ENCODE measurements at regions not wholly inside any gene's neighbourhood (a gene's known extent, or its start where the extent isn't known, plus 50 kb on each side); places are given as distances from the start of the nearest gene placed in this dataset.

DNA sequence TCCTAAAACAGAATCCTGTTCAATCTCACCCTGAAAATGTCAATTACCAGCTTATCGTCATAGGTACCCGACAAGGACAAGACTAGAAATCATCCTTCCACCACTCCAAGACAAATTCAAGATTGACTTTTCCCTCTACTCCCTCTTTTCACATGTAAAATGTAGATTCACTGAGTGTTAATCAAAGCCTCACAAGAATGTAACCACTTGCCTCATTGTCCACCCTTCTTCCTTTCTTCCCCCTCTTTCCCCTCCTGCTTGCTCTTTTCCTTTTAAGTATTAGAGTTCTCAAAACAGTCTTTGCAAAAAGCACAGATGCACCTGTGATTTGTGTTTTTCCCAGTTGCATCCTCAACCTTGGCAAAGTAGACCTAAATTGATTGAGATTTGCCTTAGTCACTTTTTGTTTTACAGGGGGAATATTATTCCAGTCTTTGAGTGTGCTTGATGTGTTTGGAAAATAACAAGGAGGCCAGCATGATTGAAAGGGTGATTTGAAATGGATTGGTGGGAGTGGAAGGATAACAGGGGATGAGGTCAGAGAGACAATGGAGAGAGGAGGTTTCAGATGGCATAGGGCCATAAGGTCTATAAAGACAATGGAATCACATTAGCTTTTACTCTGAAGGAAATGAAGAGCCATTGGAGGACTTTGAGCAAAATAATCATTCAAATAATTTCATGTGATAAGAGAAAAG, 231.3 kb upstream of the TYRP1 start:
- no peak for DNase-seq

DNA sequence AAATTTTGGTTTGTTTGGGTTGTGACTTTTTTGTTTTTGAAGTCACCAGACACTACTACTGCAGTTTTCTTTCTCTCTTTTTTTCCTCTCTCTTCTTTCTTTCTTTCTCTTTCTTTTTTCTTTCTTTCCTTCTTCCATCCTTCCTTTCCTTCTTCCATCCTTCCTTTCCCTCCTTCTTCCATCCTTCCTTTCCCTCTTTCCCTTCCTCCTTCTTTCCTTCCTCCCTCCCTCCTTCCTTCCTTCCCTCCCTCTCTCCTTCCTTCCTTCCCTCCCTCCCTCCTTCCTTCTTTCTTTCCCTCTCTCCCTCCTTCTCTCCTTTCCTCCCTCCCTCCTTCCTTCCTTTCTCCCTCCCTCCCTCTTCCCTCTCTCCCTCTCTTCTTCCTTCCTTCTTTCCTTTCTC, 230.3 kb upstream of the TYRP1 start:
- DNase-seq: no peak

DNA sequence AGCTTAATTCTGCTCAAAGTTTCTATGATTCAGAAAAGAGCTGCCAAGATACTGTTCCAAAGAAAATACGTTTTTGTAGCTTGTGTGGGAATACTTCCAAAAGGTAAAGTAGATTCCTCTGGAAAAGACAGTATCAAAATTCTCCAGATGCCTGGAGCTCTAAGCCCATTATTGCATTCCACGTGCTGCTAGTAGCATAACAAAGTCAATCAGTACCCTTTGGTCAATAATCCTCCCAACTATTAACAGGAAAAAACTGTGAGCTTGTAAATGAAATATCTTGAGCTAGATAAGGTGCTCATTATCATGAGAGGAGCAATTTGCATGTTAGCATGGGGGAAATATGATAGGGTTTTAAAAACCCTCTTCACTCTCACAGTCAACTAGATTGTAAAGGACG, 229.5 kb upstream of the TYRP1 start:
- no peak for DNase-seq

DNA sequence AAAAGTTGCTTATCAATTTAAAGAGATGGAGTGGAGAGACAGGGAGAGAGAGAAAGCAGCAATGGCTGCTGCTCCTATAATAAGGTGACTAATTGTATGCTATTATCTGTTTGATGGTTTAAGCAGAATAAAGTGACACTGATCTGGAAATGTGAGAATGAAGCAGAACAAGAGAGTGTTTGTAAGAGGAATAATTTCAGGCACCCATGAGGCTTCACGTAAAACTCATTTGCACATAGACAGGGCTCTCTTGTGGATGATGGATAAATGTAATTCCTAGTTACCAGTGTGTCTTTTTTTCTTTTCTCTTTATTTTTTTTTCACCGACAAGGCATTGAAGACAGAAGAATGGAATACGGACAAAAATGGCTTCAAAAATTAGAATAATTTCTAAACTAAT, 228.8 kb upstream of the TYRP1 start:
- no peak for DNase-seq

DNA sequence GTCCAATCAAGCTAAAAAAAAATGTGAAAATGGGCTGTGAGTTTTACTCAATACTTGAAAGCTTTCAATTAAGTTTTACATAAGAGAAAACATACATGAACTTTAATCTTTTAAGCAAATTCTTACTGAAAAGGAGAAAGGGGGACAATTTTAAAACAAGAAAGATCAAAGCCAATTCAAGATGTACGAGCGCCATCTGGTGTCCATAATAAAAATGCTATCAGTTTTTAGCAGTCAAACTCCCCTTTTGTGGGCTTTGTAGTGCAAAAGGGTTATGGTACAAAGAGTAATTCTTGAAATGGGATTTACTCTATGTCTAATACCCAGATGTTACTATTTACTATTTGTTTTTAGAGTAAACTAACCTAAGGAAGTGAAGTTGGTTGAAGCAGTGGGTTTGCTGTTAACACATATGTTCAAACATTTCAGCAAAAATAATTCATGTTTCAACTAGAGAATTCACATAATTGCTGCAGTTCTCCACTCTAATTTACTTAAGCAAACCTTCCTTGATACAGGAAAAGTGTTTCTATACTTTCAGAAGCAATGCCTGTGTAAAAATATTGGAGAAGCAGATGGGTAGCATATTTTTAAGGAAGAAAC, 228.2 kb upstream of the TYRP1 start:
- DNase-seq: no peak

DNA sequence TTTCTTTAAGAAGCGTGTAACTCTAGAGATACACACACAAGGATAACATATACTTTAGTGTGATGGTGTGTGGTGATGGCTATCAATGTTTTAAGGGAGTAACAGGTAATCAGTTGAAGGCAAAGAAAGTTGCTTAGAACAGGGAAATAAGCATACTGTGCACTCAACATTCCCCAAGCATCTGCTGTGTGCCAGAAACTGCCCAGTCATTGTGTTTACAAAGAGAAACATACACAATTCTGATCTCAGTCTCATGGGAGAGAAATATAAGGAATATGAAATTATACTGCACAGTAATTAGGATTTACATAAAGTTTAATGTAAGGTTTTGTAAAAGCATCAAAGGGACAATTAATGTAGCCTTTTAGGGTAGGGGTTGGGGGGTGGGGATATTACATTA, 224.1 kb upstream of the TYRP1 start:
- DNase-seq: no peak

DNA sequence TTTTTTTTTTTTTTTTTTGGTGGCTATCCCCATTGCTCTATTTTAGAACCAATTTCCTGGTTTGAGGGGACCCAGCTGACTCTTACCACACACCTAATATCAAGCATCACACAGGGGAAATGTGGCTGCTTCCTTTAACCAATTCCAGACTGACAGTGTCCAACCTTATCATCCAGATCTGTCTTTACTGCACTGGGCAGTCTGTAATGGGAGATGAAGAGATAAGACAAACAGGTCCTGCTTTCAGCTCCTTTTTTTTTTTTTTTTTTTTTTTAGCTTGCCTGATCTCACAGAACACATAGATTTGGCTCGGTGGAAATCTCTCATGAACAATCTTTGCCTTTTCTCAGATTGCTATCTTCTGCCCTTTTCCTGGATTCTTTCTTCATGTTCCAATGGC, 198.8 kb upstream of the TYRP1 start:
- no peak for DNase-seq

DNA sequence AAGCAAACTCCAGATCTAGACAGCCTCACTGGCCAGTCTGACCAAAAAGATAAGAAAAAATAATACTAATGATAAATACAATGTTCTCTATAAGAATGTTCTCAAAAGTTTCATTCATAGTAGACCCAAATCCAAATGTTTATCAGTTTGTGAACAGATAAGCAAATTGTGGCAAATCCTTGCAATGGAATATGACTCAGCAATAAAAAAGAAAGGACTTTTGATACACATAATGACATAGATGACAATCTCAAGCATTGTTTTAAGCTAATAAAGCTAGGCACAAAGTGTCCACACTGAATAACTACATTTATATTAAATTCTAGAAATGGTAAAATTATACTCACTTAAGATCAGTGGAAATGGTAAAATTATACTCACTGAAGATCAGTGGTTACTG, 195.4 kb upstream of the TYRP1 start:
- DNase-seq: no peak

DNA sequence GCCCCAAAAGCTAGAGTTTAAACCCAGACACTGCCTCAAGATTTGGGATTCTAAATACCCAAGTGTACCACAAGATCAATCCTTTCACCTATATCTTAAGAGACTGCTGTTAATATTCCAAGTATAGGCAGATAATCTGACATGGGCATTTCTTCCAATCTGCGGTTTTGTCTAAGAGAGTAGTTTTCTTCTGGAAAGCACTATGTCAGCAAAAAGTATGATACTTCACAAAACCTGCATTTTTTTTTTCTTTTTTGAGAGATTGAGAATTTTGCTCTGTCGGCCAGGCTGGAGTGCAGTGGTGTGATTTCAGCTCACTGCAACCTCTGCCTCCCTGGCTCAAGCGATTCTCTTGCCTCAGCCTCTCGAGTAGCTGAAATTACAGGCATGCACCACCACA, 190.7 kb upstream of the TYRP1 start:
- no peak for DNase-seq

DNA sequence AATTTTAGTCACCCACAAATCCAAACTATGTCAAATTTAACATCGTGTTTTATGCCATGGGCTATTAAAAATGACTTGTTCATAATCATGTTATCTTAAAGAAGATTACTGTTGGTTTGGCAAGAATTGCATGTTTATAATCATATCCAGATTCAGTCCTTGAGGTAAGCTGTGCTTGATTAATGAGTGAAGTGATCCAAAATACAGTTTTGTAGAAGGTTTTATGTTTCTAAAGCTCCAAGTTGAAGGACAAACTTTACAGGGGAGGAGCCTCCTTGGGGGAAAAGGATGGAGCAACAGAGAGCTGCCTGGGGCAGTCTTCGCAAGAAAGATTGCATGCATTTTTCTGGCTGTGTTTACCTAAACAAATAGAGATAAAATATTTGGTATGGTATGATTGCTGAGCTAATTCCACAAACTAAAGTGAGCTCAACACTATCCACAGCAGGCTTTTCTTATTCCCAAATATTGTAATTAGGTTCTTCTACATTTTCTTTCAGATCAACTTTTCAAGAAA, 189.5 kb upstream of the TYRP1 start:
- DNase-seq: no peak

DNA sequence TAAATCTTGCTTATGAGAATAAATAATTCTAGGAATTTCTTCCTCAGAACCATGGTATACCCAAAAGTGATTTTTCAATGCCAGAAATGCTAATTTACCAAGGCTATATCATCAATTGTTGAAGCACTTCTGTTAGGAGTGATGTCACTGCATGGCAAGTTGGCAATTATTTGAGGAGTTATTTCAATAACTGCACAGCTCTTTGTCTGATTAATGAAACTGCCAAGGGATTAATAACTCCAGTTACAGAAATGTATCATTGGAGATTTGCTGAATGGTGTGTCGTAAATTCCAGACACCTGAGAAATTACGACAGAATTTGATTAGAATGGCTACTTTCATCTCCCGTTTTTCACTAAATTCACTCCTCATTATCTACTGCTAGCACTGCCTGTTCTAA, 182.6 kb upstream of the TYRP1 start:
- no peak for DNase-seq

DNA sequence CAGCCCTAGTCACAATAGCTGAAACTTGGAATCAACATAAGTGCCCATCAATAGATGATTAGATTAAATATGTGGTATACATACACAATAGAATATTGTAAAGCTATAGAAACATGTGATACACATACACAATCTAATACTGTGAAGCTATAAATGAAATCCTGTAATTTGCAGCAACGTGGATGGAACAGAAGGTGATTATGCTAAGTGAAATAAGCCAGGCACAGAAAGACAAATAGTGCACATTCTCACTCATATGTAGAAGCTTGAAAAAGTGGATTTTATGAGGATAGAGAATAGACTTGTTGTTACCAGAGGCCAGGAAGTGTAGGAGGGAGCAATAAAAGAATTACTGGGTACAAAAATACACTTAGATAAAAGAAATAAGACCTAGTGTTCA, 181.5 kb upstream of the TYRP1 start:
- no peak for DNase-seq

DNA sequence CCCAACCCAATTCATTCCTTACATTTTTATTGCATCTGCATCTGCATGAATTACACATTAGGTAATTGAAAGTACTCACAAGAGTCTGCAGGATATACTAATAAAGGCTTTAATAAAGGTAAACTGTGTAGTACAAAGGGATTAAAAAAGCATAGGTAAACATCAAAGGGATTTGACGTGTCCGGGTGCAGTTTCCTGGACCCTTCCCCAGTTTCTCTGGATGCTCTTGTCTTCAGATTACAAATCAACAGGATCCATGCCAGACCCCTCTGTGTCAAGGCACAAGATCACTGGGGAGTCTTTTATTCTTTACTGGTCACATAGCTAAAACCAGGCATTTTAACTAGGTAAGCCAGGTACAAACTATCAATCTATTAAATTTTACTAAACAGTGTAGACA, 177.2 kb upstream of the TYRP1 start:
- DNase-seq: no peak

DNA sequence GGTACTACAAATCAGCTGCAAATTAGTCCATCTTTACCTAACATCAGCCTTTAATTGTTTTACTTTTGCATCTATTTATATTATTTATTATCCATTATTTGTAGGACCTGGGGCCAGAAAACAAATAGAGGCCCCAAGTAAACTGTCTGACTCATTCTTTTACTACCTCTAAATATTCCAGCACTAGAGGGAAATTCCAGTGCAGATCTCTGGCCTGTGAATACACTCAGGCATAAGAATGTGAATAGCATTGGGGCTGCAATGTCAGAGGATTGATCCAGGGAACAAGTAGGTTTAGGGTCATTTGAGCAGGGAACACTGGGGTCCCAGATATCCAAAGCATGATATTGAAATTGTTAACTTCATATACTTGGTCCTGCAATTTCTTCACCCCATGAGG, 176.6 kb upstream of the TYRP1 start:
- no peak for DNase-seq

DNA sequence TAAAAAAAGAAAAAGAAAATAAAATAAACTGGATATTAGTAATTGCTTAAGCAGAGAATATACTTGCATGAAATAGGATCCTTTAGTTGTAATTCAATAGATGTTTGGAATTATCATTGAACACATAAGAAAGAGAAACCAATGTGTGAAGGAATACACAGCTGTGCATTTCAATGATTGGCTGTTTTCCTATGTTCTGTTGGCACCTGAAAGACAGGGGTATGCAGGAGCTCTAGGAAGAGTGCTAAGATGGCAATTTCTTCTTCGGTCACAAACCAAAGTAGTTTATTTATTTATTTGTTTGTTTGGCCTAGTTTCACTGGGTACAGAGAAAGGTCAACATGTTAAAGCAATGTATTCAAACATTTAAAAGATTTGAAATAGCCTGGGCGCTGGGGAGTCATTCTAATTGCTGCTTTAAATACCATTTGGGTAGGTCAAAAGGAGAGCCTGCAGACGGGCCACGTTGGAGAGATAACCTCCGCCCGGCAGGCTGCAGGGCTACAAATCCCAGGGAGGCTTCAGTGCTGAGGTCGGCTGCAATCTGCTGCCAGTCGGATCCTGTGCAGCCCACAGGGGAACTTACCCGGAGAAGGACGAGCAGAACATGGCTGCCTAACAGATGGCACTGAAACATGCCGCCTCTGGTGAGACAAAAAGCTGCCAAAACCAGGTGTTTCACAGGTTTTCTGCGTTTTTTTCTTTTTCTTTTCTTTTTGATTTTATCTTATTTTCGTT, 154.2 kb upstream of the TYRP1 start:
- DNase-seq: no peak

DNA sequence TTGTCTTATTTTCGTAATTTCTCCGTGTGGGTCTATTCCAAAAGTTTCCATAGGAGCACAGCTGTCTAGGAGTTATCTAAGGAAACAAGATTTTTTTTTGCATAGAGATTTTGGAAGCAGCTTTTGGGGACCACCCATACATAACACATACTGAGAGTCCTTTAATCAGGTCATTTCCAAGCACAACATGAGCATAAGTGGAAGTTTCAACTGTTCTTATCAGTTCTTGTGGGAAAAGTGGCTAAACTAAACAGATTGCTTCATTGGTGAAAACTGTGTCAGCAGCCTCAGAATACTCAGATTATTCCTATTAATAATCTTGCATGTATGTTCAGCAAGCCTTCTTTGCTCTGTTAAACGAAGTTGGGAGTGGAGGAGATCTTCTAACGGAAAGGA, 153.6 kb upstream of the TYRP1 start:
- DNase-seq: no peak

DNA sequence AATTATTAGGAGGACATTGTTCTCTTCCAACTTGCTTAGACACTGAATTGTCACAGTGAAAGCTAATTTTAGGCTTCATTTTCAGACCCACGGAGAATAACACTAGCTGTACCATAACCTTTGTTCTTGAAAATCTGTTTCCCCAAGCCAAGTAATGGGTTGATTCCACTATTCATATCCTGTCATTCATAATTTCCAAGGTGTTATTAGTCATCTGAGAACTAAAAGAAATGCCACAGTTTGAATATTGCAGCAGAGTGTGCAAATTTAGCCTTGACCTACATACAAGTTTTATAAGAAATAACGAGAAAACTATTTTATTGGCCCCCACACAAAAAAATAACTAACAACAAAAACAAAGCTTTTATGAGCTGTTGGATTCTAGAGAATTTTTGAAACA, 148.5 kb upstream of the TYRP1 start:
- no peak for DNase-seq

DNA sequence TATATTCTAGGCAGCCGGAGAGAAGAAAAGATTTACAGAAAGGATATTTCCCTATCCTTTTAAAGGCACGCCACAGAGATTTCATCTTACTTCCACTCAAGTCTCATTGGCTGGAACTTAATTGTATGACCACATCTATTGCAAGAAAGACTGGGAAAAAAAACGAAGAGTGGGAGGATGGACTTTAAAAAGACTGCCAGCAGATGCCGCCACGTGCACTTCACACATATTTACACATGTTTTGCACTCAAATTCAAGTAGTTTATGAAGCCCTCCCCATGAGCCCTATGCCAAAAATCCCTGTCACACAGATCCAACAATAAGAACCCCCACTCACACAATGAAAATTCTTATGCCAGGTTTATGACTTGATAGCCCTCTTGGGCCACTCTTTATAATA, 138.5 kb upstream of the TYRP1 start:
- DNase-seq: no peak

DNA sequence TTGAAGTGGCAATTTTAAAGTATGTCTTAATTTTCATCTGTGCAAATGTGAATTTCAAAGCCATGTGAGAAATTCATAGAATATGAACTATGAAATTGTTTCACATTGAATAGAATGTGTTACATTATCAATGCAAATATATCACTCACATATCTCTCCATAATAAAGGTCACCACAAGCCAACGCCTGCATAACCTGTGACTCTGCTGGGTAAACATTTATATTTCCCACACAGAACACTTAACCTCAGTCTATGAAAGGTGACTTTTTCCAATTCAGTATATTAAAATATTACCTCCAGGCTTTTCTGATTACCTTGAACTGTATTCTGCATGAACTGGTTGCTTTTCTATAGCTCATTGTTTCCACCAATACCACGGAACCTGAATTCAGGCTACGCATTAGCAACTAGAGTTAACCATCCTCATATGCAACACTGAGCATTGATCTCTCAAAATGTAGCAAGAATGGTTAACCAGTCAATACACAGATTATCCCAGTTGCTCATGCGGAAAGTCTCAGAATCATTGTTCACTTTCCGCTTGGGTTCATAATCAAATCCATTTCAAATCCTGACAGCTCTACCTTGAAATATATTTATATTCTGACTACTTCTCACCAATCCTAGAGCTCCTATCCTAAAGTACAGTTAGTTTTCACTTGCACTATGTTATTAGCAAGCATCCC, 126.6 kb upstream of the TYRP1 start:
- DNase-seq: no peak

DNA sequence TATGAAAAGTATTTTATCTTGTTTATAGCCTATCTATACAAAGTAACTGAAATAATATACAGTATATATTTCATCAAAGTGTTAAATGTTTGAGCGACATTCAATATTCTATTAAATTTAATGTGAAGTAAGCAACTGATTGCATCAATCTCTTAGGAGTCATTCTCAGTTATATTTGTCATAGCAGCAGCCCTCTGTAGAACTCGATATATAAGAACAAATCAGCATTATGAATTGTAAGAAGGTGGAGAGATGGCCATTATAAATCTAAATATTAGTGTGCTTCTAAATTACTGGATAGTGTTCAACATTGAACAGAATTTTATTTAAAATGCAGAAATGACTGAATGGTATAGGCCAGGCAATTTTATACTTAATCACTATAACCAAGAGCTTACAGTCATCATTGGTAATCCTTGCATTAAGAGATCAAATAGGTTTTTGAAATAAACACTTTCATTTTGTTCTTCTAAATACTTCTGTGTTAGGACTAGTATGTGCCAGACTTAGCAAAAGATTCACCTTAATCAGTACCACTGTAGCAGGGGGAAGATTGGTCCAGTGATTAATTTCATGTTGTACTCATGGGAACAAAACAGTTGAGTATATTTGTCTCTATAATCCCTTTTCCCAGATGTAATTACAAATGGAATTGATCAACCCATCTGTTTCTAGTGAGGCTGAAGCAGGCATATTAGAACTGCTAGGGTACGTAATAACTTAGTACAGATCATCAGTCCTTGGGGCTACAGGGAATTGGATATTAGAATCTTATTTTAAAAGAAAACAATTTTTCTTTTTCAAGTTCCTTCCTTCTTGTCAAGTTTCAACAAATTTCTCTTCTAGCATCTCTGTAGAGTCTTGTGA, 108.3 kb upstream of the TYRP1 start:
- DNase-seq: no peak

DNA sequence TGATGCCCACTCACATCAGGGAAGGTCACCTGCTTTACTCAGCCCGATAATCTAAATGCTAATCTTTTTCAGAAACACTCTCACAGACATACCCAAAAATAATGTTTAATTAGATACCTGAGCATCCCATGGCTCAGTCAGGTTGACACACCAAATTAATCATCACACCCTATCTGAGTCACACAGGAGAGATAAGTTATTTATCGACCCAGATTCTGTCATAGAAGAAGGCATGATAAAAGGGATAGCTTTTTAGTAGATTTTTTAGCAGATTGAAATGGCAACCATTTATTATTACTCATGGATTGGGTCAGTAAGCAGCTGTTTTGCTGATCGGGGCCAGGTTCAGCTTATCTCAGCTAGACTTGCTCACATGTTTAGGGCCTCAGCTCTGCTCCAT, 97.8 kb upstream of the TYRP1 start:
- no peak for DNase-seq

DNA sequence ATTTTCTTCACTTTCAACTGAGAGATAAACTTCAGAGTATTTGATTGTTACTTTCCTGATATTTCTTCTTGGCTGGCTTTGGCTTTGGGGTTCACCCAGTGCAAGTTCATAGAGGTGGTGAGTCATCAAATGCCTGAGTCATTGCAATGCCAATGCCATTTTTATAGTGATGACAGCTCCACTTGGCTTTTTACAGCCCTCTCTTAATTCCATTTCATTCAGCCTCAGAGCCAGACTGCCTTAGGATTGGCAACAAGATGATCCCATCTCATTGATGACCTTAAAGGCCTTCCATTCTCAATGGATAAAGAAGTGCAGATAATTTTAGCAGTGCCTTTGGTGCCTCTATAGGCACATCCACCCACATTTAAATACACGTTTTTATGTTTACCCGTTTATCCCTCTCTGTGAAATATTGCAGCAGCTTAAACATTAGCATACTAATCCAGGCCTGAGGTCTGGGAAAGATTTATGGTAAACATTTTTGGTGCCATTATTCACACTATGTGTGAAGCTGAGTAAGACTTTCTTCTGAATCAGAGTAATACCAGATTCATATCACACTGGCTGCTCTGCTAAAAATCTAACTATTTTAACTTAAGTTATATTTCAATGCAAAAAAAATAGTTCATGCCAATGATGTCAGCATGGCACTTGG, 88.9 kb upstream of the TYRP1 start:
- no peak for DNase-seq

All from femur (tissue), 1 donor.